ENCODE measurements at regions not wholly inside any gene's neighbourhood (a gene's known extent, or its start where the extent isn't known, plus 50 kb on each side); places are given as distances from the start of the nearest gene placed in this dataset.

DNA sequence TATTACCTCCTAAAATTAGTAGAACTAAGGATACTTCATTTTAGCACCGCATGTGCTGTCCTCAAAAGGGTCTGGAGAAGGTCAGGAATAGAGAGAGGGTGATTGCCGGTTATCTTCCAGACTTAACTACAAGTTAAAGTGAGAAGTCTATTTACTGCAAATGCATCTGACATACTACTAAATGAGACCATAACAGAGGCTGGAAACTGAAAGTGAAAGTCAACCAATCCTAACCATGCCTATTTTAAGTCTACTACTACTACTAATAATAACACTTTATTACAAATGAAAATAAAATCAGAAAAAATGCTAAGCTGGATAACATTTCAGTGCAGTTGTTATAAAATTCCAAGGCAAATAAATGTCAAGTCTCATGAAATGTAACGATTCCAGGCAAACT is 244.7 kb downstream of the KIF20B start:
- no peak overlapping the region for H3K4me3 ChIP-seq (ENCODE audit: control insufficient read depth, low read depth, low read length)
- DNase-seq (ENCODE audit: low read depth) = no peak
- TF ChIP-seq, protein P1, sequence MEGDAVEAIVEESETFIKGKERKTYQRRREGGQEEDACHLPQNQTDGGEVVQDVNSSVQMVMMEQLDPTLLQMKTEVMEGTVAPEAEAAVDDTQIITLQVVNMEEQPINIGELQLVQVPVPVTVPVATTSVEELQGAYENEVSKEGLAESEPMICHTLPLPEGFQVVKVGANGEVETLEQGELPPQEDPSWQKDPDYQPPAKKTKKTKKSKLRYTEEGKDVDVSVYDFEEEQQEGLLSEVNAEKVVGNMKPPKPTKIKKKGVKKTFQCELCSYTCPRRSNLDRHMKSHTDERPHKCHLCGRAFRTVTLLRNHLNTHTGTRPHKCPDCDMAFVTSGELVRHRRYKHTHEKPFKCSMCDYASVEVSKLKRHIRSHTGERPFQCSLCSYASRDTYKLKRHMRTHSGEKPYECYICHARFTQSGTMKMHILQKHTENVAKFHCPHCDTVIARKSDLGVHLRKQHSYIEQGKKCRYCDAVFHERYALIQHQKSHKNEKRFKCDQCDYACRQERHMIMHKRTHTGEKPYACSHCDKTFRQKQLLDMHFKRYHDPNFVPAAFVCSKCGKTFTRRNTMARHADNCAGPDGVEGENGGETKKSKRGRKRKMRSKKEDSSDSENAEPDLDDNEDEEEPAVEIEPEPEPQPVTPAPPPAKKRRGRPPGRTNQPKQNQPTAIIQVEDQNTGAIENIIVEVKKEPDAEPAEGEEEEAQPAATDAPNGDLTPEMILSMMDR (IDR thresholded peaks at IDR 0.05; ENCODE audit: control insufficient read depth, insufficient read depth, low read depth, low read length, missing control alignments) = no peak

DNA sequence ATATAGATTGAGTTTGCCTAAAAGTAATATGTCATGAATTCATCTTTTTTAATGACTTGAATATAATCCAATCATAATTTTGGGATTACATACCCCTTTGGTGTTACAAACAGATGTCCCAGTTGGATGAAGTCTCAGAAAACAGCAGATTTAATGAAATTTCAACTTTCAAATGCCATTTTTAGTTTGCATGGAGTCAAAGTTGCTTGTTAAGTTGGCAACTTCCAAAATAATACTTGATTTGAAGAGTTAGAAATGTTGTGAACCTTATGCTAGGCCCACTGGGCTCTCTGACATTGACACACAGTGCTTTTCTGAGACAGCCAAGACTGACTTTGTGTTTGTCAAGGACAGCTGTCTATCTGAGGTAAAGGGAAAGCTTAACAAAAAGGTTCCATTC is 248.1 kb downstream of the KIF20B start:
- TF ChIP-seq, protein P1 (IDR thresholded peaks at IDR 0.05; ENCODE audit: control insufficient read depth, insufficient read depth, low read depth, low read length, missing control alignments) = no peak
- H3K4me3 ChIP-seq (ENCODE audit: control insufficient read depth, low read depth, low read length) = no peak overlapping the region
- no peak for DNase-seq (ENCODE audit: low read depth)

DNA sequence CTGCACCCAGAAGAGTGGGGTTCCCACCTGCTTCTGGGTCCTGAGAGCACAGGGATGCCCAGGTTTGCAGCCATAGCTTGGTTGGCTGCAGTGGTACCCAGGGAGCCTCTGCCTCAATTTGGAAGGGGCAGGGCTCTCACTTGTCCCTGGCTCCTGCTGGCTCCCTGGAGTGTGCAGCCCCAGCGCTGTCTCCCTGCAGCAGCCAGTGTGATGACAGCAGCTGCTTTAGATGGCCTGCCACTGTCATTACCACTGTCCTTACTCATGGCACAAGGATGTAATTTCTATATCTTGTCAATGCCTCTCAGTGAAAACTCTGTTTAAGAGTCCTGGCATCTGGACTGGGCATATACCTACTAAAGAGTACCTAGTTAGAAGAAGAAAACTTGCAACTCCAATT is 250.9 kb downstream of the KIF20B start:
- TF ChIP-seq, protein P1 (IDR thresholded peaks at IDR 0.05; ENCODE audit: control insufficient read depth, insufficient read depth, low read depth, low read length, missing control alignments) = no peak
- no peak for DNase-seq (ENCODE audit: low read depth)
- no peak overlapping the region for H3K4me3 ChIP-seq (ENCODE audit: control insufficient read depth, low read depth, low read length)

DNA sequence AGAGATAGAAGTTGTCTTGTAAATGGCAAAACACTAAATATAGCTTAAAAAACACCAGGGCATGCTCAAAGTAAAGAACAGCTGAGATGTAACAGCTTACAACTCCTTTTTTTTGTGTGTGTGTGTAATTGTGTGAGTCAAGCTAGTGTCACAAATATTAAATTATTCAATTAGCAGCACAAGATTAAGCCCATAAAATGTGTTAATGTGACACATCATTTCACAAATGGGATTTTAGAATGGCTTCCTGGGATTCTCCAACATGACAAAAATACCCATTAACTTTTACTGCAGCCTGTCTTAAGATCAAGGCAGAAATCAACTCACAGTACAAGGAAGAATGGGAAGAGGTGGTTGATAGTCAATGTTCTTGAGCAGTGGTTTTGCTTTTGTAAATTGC is 251.4 kb downstream of the KIF20B start:
- H3K4me3 ChIP-seq (ENCODE audit: control insufficient read depth, low read depth, low read length) = no peak overlapping the region
- TF ChIP-seq, protein P1 (IDR thresholded peaks at IDR 0.05; ENCODE audit: control insufficient read depth, insufficient read depth, low read depth, low read length, missing control alignments) = no peak
- DNase-seq (ENCODE audit: low read depth) = no peak

DNA sequence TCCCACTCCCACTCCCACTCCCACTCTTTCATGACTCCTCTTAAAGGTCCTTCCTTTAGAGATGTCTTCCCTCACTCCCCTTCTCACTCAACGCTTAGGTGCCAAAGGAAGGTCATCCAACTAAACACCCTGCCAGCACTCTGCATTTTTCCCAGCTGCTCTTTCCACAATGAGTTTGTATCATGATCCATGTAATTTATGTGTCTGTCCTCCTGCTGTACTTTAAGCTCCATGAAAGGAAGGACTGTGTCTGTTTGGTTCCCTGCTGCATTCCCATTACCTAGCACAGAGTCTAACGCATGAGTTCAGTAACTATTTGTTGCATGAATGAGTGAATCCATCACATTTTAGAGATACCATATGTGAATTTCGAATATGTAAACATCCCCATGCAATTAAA is 252.7 kb downstream of the KIF20B start:
- no peak for DNase-seq (ENCODE audit: low read depth)
- H3K4me3 ChIP-seq (ENCODE audit: control insufficient read depth, low read depth, low read length) = no peak overlapping the region
- TF ChIP-seq, protein P1 (IDR thresholded peaks at IDR 0.05; ENCODE audit: control insufficient read depth, insufficient read depth, low read depth, low read length, missing control alignments) = no peak

DNA sequence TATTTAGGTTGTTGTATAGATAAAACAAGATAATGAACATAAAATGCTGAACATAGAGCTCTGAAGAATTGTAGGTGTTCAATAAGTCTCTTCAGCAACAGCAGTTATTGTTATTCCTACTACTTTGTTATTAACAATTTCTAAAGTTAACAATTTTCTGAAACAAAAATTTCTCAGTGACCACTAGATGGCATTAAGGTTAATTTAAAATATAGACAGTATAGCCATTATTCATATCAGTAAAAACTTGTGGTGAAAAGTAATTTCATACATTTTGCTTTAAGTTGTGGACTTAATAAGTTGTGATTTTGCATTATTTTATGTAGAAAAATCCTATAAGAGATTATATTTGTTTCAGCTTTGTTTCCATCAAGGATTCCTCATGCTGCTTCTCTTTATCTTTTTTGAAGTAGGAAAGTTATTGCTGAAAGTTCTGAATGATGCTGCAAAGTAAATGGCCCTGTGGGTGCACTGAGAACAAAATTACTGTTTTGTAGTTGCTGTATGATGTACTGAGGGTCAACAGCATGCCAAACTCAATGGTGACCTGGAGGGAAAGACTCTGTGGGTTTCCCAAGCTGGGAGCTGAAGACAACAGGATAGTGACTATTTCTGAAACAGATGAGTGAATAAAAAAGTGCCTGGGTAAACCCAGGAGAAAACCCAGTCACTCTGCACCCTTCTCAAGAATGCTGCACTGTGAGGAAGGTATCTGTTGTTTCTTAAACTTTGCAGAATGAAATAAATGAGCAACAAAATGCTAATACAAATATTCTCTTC is 253.6 kb downstream of the KIF20B start:
- H3K4me3 ChIP-seq (ENCODE audit: control insufficient read depth, low read depth, low read length) = no peak overlapping the region
- TF ChIP-seq, protein P1 (IDR thresholded peaks at IDR 0.05; ENCODE audit: control insufficient read depth, insufficient read depth, low read depth, low read length, missing control alignments) = peak; percentile 7
- DNase-seq (ENCODE audit: low read depth) = no peak

All from AG09309 (cell line).